Breast epithelium (tissue), 3 donors: ENCODE measurements at regions not wholly inside any gene's neighbourhood (a gene's known extent, or its start where the extent isn't known, plus 50 kb on each side); places are given as distances from the start of the nearest gene placed in this dataset.

Source experiments
- CTCF ChIP-seq, 3 donors: fragments of 450-650 bp; IDR thresholded peaks; one replicate each; pipeline ENCODE4 v1.5.1; 2016 to 2017; ENCODE audit warnings: antibody characterized with exemption in 3 of 3, mild to moderate bottlenecking in 3 of 3, moderate library complexity in 3 of 3
- POLR2AphosphoS5 ChIP-seq, 3 donors: sonication (generic); formaldehyde crosslinking; IDR thresholded peaks; one replicate each; pipeline ENCODE4 v1.6.1; 2017; ENCODE audit warnings: antibody characterized with exemption in 3 of 3

- no peak for TF ChIP-seq CTCF (IDR thresholded peaks at IDR 0.05)
- no peak for TF ChIP-seq POLR2AphosphoS5 (IDR thresholded peaks at IDR 0.05)
Observed at GRCh38 chr2:234181121-234181520, 130.6 kb downstream of the SPP2 start.
